HG03378 (cell line): ENCODE measurements at regions not wholly inside any gene's neighbourhood (a gene's known extent, or its start where the extent isn't known, plus 50 kb on each side); places are given as distances from the start of the nearest gene placed in this dataset.
"Not testable (repeated sequence)": the region's sequence is repeated elsewhere in the genome, so short reads cannot be mapped to it uniquely, and the experiment has no call there.

Experiments
- ATAC-seq: cut with Tn5 transposase; IDR thresholded peaks from one replicate; pipeline ENCODE4 v1.9.1; 2021; ENCODE audit warnings: mild to moderate bottlenecking, moderate library complexity; ENCODE audit not compliant: unreplicated experiment

DNA sequence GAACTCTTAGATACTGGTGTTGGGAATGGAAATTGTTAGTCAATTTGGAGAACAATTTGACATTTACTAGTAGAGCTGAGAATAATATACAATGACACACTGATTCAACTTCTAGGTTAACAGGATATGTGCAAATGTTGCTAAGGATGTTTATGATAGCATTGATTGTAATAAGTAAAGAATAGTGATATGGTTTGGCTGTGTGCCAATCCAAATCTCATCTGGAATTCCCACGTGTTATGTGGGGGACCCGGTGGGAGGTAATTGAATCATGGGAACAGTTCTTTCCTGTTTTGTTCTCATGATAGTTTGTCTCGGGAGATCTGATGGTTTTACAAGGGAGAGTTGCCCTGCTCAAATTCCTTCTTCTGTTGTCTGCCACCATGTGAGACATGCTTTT, 302.4 kb upstream of the TMPRSS15 start:
- ATAC-seq: no peak

DNA sequence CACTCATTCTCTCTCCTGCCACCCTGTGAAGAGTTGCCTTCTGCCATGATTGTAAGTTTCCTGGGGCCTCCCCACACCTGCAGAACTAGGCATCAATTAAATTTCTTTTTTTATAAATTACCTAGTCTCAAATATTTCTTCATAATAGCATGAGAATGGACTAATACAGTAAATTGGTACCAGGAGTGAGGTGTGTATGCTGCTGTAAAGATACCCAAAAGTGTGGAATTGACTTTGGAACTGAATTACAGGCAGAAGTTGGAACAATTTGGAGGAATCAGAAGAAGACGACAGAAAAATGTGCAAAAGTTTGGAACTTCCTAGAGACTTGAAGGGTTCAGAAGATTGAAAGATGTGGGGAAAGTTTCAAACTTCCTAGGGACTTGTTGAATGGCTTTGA, 308.1 kb upstream of the TMPRSS15 start:
- ATAC-seq: no peak

DNA sequence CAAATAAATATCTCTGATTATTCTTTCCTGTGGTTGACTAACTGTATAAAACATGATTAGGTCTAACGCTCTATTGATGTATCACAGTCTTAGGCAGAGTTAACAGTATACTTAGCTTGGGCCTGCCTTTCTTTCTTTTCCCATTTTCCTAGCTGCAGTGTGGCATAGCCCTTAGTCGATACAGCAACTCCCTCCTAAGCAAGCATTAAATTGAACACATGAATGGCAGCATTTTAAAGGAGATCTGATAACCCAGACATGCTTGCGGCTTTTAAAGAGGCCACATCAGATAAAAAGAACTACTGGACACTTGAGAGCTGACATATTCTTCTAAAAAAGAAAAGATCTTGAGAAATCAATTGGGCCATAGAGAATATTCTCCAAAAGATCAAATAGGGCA, 312.0 kb upstream of the TMPRSS15 start:
- no peak for ATAC-seq

DNA sequence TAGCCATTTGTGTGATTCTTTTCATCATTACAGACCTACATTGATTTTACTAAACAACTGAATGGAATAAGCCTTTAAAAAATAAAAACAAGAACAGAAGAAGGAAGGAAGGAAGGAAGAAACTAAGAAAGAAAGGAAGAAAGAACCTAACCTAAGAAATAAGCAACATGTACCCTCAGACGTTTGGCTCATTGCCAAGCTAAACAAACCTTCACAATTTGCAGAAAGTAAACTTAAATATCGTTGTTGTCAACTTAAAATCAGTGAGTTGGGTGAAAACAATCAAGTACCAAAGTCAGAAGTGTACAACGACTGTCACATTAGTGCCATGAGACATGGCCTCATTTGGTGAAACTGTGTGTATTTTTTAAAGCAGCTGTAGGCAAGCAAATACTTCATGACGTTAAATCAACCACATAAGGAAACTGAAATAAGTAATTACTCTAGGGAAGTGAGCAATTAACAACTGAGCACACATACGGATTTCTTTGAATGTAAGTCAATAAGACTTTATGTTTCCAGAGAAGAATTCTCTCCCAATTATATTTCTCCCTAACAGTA, 313.1 kb upstream of the TMPRSS15 start:
- no peak for ATAC-seq

DNA sequence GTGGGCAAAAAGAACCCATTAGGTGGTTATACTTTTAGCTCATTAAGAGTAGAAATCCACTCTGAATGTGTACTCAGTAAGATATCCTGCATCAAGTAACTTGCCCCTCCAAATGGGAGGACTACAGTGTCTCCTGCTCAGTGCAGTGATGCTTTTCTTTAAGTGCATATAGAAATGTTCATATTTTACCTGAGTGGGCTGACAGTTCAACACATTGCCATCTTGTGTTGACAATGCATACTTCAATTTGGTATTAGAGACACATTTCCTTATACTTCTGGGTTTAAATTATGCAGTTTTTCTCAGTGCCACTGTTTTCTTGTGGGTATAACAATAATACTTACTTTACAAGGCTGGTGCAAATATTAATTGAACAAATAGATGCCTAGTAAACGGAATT, 318.6 kb upstream of the TMPRSS15 start:
- no peak for ATAC-seq

DNA sequence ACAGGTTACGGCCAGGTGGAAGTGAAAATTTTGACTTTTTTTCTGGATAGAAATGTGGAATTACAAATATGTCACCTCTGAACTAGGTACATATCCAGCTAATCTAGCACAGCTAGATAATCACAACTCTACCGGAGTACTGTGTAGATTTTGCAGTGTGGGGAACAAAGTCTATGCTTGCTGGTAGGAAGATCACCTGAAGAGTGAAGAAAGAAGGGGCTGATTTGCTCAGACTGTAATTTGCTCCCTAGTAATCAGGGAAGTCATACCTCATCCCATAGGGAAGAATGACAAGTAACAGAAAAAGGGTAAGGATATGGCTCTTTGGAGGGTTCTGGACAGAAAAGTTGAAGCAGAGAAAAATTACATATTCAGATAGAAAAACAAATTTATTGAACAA, 319.6 kb upstream of the TMPRSS15 start:
- no peak for ATAC-seq

DNA sequence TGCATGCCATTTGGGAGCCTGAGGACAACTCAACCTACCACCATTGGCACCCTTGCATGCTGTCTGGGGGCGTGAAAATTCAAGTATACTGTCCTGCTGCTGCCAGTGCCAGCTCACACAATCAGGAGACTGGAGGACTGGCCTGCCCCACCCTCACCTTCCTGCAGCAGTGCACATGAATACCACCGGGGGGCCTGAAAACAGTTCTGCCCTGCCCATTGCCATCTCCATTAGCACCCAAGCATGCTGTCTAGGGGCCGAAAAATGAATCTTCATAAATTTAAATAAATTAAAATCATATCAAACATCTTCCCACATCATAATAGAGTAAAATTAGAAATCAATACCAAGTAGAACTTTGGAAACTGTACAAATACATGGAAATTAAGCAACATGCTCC, 322.1 kb upstream of the TMPRSS15 start:
- no peak for ATAC-seq

DNA sequence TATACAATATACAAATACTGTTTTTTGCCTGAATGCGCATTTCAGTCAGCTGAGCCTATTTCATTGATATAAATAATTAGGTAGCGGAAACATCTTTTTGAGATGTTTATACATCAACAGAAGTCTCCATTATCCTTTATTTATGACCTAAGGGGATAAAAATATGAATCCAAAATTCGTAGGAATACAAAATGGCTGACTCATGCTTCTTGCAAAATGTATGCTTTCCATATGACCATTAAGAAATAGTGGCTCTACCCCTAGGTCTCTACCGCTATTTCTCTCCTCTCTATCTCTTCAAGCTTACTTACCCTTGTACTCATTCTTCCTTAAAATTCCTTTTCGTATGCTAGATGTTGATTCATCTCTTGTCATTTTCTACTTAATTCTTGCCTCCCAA, 338.4 kb upstream of the TMPRSS15 start:
- no peak for ATAC-seq

DNA sequence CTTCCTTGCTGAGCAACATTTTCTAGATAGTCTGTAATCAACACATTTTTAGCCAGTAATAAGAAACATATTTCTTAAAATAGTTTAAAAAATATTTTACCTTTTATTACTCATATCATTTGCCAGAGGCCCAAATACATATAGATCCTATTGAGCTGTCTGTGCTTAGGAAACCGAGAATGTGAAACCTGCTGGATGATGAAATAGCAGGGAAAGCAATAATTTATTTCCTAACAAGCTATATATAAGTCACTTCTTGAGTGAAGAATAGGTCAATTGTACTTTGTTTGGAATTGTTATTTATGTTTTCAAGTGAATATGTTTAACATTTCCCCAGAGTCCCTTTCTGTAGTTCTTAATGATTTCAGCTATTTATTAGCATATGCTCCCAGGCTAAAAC, 339.9 kb upstream of the TMPRSS15 start:
- no peak for ATAC-seq

DNA sequence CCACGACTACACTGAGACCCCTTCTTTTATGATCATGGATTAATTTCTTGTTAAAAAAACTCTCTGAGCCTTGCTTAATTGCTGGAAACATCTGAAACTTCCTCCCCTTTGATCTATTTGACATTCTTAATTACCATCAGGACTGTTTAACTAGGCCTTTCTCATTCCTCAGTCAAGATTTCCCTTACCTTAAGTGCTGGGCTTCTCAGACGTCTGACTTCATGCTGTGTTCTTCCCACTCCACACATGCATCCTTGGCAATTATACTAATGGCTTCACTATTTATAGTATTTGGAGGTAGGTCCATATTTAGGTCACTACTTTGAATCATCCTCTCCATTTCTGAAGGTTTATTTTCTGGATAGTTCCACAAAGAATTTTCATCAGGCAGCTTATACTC, 341.3 kb upstream of the TMPRSS15 start:
- no peak for ATAC-seq

DNA sequence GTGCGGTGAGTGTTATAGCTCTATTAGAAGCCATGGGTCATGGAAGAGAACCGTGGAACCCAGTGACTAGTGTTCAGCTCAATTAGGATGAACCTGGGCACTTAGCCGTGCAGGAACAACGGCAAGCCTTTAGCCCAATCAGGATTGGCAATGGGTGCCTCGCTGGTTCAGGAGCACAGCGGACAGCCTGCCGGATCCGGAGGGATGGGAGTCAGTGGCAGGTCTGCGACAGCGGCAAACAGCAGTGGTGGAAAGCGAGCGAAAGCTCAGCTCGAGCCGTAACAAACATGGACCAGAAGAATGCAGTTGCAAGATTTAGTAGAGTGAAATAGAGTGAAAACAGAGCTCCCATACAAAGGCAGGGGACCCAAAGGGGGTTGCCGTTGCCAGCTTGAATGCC, 349.3 kb upstream of the TMPRSS15 start:
- not testable (repeated sequence) for ATAC-seq

DNA sequence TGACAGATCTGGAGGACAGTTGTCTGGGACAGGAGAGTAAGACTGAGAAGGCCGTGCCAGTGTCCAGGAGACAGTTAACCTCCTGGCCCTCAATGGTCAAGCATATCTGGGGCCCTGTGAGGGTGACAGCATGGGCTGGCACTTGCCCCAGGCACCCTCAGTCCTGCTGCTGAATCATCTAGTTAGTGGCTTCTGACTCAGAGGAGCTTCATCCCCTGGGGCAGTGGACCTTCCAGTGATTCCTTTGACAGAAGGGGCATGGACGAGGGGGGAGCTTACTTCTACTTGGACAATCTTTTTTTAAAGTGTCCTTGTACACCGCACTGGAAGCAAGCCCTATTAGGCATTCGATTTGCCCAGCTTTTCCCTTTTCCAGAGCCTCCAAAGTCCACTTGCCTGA, 352.7 kb upstream of the TMPRSS15 start:
- not testable (repeated sequence) for ATAC-seq

DNA sequence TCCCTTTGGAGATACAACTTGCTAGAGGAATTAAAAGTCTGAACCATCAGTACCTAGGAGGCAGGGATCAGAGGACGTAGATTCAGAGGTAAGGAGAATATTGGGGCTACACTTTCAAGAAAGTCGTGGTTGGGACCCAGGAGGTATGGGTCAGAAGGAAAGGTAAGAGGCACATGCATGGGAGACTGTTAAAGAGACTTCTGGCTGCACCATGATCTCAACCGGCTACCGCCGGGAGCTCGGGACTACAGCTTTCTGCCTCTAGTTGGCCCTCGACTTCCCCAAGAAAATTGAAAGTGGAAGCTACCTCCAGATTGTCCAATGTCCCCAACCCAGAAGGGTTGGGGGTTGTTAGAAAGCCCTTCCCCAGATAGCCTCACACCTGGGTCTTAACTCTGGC, 355.7 kb upstream of the TMPRSS15 start:
- ATAC-seq: no peak

DNA sequence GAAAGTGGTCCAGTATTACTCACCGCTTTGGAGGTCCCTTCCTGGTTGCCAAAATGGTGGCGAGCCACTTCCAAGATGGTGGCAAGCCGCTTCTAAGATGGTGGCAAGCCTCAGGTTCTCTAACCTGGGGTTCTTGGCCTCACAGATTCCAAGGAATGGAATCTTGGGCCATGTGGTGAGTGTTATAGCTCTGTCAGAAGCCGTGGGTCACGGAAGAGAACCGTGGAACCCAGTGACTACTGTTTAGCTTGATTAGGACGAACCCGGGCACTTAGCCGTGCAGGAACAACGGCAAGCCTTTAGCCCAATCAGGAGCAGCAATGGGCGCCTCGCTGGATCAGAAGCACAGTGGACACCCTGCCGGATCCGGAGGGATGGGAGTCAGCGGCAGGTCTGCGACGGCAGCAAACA, 356.2 kb upstream of the TMPRSS15 start:
- ATAC-seq: no peak

DNA sequence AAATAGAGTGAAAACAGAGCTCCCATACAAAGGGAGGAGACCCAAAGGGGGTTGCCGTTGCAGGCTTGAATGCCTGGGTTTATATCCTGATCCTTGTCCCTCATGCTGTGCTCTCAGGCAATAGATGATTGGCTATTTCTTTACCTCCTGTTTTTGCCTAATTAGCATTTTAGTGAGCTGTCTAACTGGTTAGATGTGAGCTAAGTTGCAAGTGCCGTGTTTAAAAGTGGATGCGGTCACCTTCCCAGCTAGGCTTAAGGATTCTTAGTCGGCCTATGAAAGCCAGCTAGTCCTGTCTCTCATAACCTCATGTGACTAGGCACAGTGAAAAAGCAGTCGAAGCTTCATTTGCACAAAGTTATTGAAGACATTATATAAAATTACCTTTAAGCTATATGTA, 356.7 kb upstream of the TMPRSS15 start:
- no peak for ATAC-seq

DNA sequence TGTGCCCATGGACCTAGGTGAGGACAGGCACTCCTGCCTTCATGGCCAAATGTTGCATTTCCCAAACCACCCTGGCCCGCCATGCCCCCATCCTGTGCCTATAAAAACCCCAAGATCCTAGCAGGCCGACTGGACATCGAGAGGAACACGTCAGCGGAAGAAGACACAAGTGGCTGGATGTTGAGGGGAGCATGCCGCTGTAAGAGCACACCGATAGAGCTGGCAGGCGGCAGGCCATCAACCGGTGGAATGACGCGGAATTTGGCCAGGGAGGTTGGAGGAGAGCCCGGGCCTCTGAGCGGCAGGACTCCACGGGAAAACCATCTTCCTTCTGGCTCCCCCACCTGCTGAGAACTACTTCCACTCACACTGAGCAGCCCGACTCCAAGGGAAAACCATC, 361.1 kb upstream of the TMPRSS15 start:
- no peak for ATAC-seq

DNA sequence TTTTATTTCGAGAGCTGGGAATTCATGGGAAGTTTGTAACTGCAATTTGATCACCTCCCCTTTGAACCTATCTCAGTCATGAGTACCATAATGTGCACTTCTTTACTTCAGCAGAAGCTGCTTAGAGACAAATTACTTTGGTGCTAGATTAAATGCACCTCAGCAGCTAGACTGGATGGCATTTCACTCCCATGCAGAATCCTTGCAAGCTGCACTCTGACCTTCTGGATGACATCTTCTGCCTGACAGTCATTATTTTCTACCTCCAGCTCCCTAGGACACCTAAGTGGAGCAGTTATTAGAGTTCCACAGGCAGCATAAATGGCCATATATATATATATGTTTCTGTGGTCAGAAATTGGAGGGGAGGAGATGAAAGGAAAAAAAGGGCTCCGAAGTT, 366.0 kb upstream of the TMPRSS15 start:
- no peak for ATAC-seq

DNA sequence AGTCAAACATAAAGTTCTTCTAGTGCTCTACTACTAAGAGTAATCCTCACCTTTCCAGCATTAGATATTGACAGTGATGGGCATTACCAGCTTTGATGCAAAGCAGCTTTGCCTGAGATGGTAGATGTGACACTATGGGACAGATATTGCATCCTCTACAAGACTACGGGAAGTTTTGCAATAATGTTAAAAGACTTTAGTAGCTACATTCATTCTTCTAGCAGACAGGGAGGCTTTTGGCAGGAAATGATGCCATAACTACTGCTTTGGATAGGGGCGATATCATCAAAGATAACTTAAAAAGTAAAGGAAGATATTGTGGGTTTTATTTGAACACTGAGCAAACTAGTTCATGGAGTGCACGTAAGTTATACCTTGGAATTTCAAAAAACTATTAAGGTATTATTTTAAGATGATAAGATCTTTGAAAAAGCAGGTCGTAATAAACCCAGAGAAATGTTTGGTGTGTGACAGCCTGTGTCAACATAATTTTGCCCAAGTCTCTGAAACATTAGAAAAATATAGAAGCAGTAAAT, 368.3 kb upstream of the TMPRSS15 start:
- no peak for ATAC-seq

DNA sequence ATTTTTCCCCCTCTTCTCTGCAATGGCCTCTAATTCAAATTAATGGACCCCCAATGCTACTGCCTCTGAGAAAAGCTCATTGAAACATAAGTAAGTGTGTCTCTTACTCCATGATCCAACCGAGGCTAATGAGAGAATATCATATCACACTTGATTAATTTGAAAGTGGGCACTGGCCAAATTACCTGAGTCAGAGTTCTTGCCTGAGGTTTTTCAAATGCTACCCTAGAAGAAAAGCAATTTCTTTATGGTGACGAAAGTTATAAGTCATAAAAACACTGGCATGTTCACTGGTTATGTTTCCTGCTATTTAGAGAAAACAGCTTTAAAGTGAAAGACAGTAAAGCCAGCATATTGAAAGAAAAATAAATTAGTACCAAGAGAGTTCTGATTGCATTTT, 368.8 kb upstream of the TMPRSS15 start:
- no peak for ATAC-seq

DNA sequence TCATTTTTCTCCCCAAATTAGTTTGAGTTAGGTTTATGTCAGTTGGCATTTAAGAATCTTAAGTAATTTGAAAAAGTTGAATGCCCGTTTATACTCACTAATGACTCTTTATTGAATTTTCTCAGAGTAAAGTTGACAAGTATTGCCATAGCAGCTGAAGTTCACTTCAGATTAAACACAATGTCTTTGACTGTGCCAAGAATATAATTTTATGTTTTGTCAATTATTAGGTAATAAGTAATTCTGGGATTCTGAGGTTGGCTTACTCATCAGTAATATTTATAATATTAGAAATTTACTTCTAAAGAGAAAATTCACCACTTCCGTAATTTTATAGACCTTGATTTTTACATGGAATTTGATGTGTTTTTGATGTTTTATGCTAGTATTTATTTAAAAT, 369.3 kb upstream of the TMPRSS15 start:
- no peak for ATAC-seq

DNA sequence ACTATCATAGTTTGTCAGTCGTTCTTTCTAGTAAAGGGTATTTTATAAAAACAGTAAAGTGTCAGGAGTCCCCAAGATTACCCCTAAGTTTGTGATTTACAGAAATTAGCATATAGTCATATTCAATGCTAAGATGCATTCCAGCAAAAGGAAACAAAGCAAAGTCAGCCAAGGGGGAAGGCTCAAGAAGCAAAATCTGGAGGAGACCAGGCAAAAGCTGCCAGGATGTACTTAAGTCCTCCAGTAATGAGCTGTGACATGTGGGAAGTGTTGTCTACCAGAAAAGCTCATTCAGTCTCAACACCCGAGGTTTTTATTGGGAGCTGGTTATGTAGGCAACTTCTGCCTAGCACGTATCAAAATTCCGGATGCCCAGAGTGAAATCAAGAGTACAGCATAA, 373.4 kb upstream of the TMPRSS15 start:
- no peak for ATAC-seq

DNA sequence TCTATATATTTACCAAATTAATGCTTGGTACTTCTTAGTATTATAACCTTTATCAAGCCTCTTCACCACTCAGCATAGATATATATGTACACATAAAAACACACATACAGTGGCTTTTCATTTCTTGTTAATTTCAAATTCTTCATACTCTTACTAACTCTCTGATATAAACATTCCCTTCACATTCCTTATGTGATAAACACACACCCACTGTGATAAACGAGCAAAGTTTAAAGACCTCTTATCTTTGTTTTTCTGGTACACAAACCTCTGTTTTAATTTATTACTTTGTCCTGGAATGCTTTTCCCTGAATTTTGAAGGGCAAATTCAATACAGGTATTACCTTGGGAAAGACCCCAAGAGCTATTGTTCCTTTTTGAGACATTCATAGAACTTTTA, 379.1 kb upstream of the TMPRSS15 start:
- ATAC-seq: no peak

DNA sequence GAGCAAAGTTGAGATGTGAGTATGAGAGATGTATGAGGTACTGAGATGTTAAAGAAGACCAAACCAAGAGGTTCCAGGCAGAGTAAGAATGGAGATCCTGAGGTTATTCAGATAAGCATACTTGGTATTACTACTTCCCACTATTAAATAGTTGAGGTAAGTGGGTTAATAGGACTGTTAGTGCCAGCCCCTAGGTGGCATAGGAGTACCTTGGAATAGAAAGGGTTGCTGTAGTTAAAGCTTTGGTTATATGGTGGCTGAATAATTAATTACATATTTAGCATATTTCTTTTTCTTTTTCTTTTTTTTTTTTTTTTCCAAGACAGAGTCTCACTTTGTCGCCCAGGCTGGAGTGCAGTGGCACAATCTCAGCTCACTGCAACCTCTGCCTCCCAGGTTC, 397.9 kb upstream of the TMPRSS15 start:
- ATAC-seq: no peak
